ENCODE measurements at regions not wholly inside any gene's neighbourhood (a gene's known extent, or its start where the extent isn't known, plus 50 kb on each side); places are given as distances from the start of the nearest gene placed in this dataset.

GRCh38 chr7:9200626-9201025, 767.2 kb downstream of the NXPH1 start:
- no peak for DNase-seq (ENCODE audit: extremely low read depth, low read depth)
- no peak for TF ChIP-seq CTCF (IDR thresholded peaks at IDR 0.05; ENCODE audit: low read depth, low read length)

- DNase-seq (ENCODE audit: extremely low read depth, low read depth), result no peak
- no peak for TF ChIP-seq CTCF (IDR thresholded peaks at IDR 0.05; ENCODE audit: low read depth, low read length)
Observed at GRCh38 chr7:9201928-9202327, 768.5 kb downstream of the NXPH1 start.

- no peak for TF ChIP-seq CTCF (IDR thresholded peaks at IDR 0.05; ENCODE audit: low read depth, low read length)
- DNase-seq (ENCODE audit: extremely low read depth, low read depth), result no peak
Observed at GRCh38 chr7:9204571-9204970, 771.2 kb downstream of the NXPH1 start.

- TF ChIP-seq CTCF (IDR thresholded peaks at IDR 0.05; ENCODE audit: low read depth, low read length), result no peak
- no peak for DNase-seq (ENCODE audit: extremely low read depth, low read depth)
Observed at GRCh38 chr7:9210114-9210513, 776.7 kb downstream of the NXPH1 start.

GRCh38 chr7:9217204-9217603, 783.8 kb downstream of the NXPH1 start:
- DNase-seq (ENCODE audit: extremely low read depth, low read depth), result no peak
- TF ChIP-seq CTCF (IDR thresholded peaks at IDR 0.05; ENCODE audit: low read depth, low read length), result no peak

- TF ChIP-seq CTCF (IDR thresholded peaks at IDR 0.05; ENCODE audit: low read depth, low read length), result no peak
- DNase-seq (ENCODE audit: extremely low read depth, low read depth), result no peak
Observed at GRCh38 chr7:9226500-9226899, 793.1 kb downstream of the NXPH1 start.

- TF ChIP-seq CTCF (IDR thresholded peaks at IDR 0.05; ENCODE audit: low read depth, low read length), result no peak
- no peak for DNase-seq (ENCODE audit: extremely low read depth, low read depth)
Observed at GRCh38 chr7:9231630-9232121, 798.3 kb downstream of the NXPH1 start.
